GM12878 (cell line): ENCODE measurements at regions not wholly inside any gene's neighbourhood (a gene's known extent, or its start where the extent isn't known, plus 50 kb on each side); places are given as distances from the start of the nearest gene placed in this dataset.

Source experiments
- ATAC-seq: fragments of 200-7000 bp; cut with Tn5 transposase; 3 replicates; pipeline ENCODE4 v1.9.1; 2020; ENCODE audit warnings: mild to moderate bottlenecking, moderate library complexity
- BruUV-seq: library from RNA; stranded (reverse); fragments of 400-500 nt; replicated peaks from 2 replicates; lab custom pipeline; 2021; lab: Mats Ljungman, UMichigan
- CTCF ChIA-PET: fragments of 300-600 bp; sonication (Branson Sonifier 250); formaldehyde crosslinking; extraction: SDS; loops from one replicate; lab custom pipeline; 2021; ENCODE audit warnings: inconsistent platforms; lab: Yijun Ruan, JAX
- POLR2A ChIA-PET: fragments of 350-600 bp; formaldehyde crosslinking; extraction: SDS; loops from one replicate; lab custom pipeline; 2021; ENCODE audit warnings: inconsistent platforms; lab: Charles Lee
- RAD21 ChIA-PET: fragments of 300-600 bp; sonication (Branson Sonifier 250); formaldehyde crosslinking; loops from one replicate; lab custom pipeline; 2023; ENCODE audit warnings: antibody characterized with exemption; ENCODE audit not compliant: unreplicated experiment; lab: Charles Lee
- SMC1A ChIA-PET: fragments of 300-600 bp; sonication (Branson Sonifier 250); formaldehyde crosslinking; loops from one replicate; lab custom pipeline; 2023; ENCODE audit not compliant: unreplicated experiment, uncharacterized antibody; lab: Charles Lee
- DNase-seq: peaks from one replicate; pipeline ENCODE4 v3.0.0-alpha.2; 2011; ENCODE audit warnings: low read depth, low spot score
- FAIRE-seq: peaks from 3 replicates; lab custom pipeline; 2011; peaks lifted over from hg19 to GRCh38; lab: Jason Lieb, UNC
- H2AFZ ChIP-seq: 2 replicates; pipeline ENCODE4 v1.6.0; 2011; ENCODE audit warnings: low read depth, low read length, control low read depth; ENCODE audit not compliant: control insufficient read depth
- H3K27ac ChIP-seq: 2 replicates; pipeline ENCODE4 v1.5.1; 2011; ENCODE audit warnings: control low read depth; ENCODE audit not compliant: control insufficient read depth, insufficient read depth
- H3K27me3 ChIP-seq, 2 experiments: replicated peaks in 1 of 2; 2 replicates each; pipeline versions ENCODE4 v1.6.0 to v1.6.1; 2011; ENCODE audit warnings: low read length in 1 of 2; ENCODE audit not compliant: control insufficient read depth in 2 of 2, insufficient read depth in 2 of 2
- H3K36me3 ChIP-seq, 2 experiments: 2 replicates each; pipeline ENCODE4 v1.5.1; 2011; ENCODE audit warnings: low read length in 1 of 2; ENCODE audit not compliant: control insufficient read depth in 2 of 2, insufficient read depth in 2 of 2
- H3K4me1 ChIP-seq: 2 replicates; pipeline ENCODE4 v1.6.1; 2011; ENCODE audit warnings: mild to moderate bottlenecking, low read length, moderate library complexity, mixed read lengths; ENCODE audit not compliant: control insufficient read depth, insufficient read depth
- H3K4me2 ChIP-seq: 2 replicates; pipeline ENCODE4 v1.6.0; 2011; ENCODE audit warnings: control low read depth; ENCODE audit not compliant: control insufficient read depth, insufficient read depth
- H3K4me3 ChIP-seq: fragments of 200-600 bp; sonication (generic); 2 replicates; pipeline ENCODE4 v1.5.1; 2016
- H3K79me2 ChIP-seq: 2 replicates; pipeline ENCODE4 v1.6.0; 2011; ENCODE audit warnings: low read length; ENCODE audit not compliant: control insufficient read depth, insufficient read depth
- H3K9ac ChIP-seq: 2 replicates; pipeline ENCODE4 v1.8.0; 2011; ENCODE audit warnings: low read length, control low read depth, mixed read lengths; ENCODE audit not compliant: control insufficient read depth, insufficient read depth
- H3K9me3 ChIP-seq: replicated peaks from 3 replicates; pipeline ENCODE4 v1.5.1; 2011; ENCODE audit warnings: mild to moderate bottlenecking, low read length; ENCODE audit not compliant: control insufficient read depth, insufficient read depth
- H4K20me1 ChIP-seq: 2 replicates; pipeline ENCODE4 v1.6.0; 2011; ENCODE audit not compliant: control insufficient read depth, insufficient read depth
- BACH1 ChIP-seq: fragments of 450-650 bp; IDR thresholded peaks from 2 replicates; pipeline ENCODE4 v1.6.1; 2017; ENCODE audit warnings: mild to moderate bottlenecking, borderline replicate concordance
- BMI1 ChIP-seq: fragments of 450-650 bp; IDR thresholded peaks from 2 replicates; pipeline ENCODE4 v1.6.1; 2016; ENCODE audit warnings: mild to moderate bottlenecking, moderate library complexity, borderline replicate concordance
- CREB1 ChIP-seq: IDR thresholded peaks from 2 replicates; pipeline ENCODE4 v1.6.1; 2012; ENCODE audit warnings: low read depth, mild to moderate bottlenecking, inconsistent platforms
- IKZF2 ChIP-seq, 2 experiments: fragments of 450-650 bp; IDR thresholded peaks; 2 replicates each; pipeline ENCODE4 v1.6.1; 2017; ENCODE audit warnings: mild to moderate bottlenecking in 2 of 2, moderate library complexity in 2 of 2
- MEF2B ChIP-seq: fragments of 450-650 bp; IDR thresholded peaks from 2 replicates; pipeline ENCODE4 v1.6.1; 2018; ENCODE audit warnings: mild to moderate bottlenecking, moderate library complexity; ENCODE audit not compliant: partially characterized antibody, poor library complexity, severe bottlenecking
- MLLT1 ChIP-seq: fragments of 450-650 bp; IDR thresholded peaks from 2 replicates; pipeline ENCODE4 v1.6.1; 2016; ENCODE audit warnings: mild to moderate bottlenecking
- MTA2 ChIP-seq: fragments of 450-650 bp; IDR thresholded peaks from 2 replicates; pipeline ENCODE4 v1.6.1; 2016; ENCODE audit warnings: low read depth, mild to moderate bottlenecking, moderate library complexity
- NRF1 ChIP-seq: conservative IDR thresholded peaks from 2 replicates; pipeline ENCODE4 v1.6.1; 2011; ENCODE audit warnings: mild to moderate bottlenecking, low read depth, low read length, improper control_type of control experiment
- POLR2A ChIP-seq: IDR thresholded peaks from 2 replicates; pipeline ENCODE4 v1.6.1; 2011; ENCODE audit warnings: low read depth, mild to moderate bottlenecking, low read length
- POLR2AphosphoS5 ChIP-seq: IDR thresholded peaks from 2 replicates; pipeline ENCODE4 v1.6.1; 2011; ENCODE audit warnings: mild to moderate bottlenecking, low read length, inconsistent platforms
- SP1 ChIP-seq: IDR thresholded peaks from one replicate; pipeline ENCODE4 v1.6.1; 2011; ENCODE audit warnings: low read depth, low read length
- SPI1 ChIP-seq: IDR thresholded peaks from 2 replicates; pipeline ENCODE4 v1.6.1; 2011; ENCODE audit warnings: low read depth, mild to moderate bottlenecking, low read length, moderate library complexity, borderline replicate concordance; ENCODE audit not compliant: insufficient read depth
- WGBS: methylation state at CpG from one replicate; pipeline ENCODE4 v1.1.6; 2016; ENCODE audit warnings: low lambda C conversion rate; ENCODE audit not compliant: insufficient replicate concordance, insufficient coverage; ENCODE audit errors: missing lambda C conversion rate; 5-methylcytosine and 5-hydroxymethylcytosine counted together
- in situ Hi-C: fragments of 300-500 bp; cut with MboI; formaldehyde crosslinking; loops from 9 replicates; pipeline ENCODE4 v1.14.3; 2018; ENCODE audit warnings: mixed read lengths
- intact Hi-C: fragments of 100-400 bp; cut with micrococcal nuclease; formaldehyde crosslinking; loops from one replicate; pipeline ENCODE4 v1.14.2; 2022; ENCODE audit not compliant: unreplicated experiment
- TF ChIP-seq, protein P1 (sequence below): IDR thresholded peaks from 2 replicates; pipeline ENCODE4 v1.6.1; 2011; ENCODE audit warnings: borderline replicate concordance, low read depth, mild to moderate bottlenecking, moderate library complexity, mixed read lengths, low read length; ENCODE audit not compliant: insufficient read depth; ENCODE audit errors: extremely low read length
- TF ChIP-seq, protein P2 (sequence below): fragments of 450-650 bp; IDR thresholded peaks from 2 replicates; pipeline ENCODE4 v1.6.1; 2017; ENCODE audit warnings: borderline replicate concordance
- TF ChIP-seq, protein P3 (sequence below): IDR thresholded peaks from 2 replicates; pipeline ENCODE4 v1.6.1; 2012; ENCODE audit warnings: mild to moderate bottlenecking, low read depth, low read length

GRCh38 chr20:51890003-51890402 is 87.7 kb upstream of the SALL4 start:
- 8% methylated on average over 9 of the region's 9 CpGs for whole genome bisulfite sequencing
- no TSS peak for BruUV-seq
- Histone ChIP-seq H3K27ac (no peak overlapping the region), H3K4me2 (no peak overlapping the region), H3K4me3 (no peak overlapping the region), H4K20me1 (no peaks in the 10 kb centered on the region), H3K9me3 (no peaks in the 10 kb centered on the region), H3K79me2 (no peaks in the 10 kb centered on the region), H3K36me3 (no peaks in the 10 kb centered on the region), H2AFZ (no peak overlapping the region), H3K9ac (no peak overlapping the region), H3K4me1 (no peaks in the 10 kb centered on the region), H3K27me3 (no peaks in the 10 kb centered on the region)
- intact Hi-C loops (no loop called here), in situ Hi-C loops (no loop called here)
- ChIA-PET RAD21 (no interaction called here), POLR2A (no interaction called here), SMC1A (no interaction called here), CTCF (no interaction called here)
- FAIRE-seq, result no peak
- no peak for DNase-seq
- ATAC-seq, result no peak
- TF ChIP-seq, protein P1, sequence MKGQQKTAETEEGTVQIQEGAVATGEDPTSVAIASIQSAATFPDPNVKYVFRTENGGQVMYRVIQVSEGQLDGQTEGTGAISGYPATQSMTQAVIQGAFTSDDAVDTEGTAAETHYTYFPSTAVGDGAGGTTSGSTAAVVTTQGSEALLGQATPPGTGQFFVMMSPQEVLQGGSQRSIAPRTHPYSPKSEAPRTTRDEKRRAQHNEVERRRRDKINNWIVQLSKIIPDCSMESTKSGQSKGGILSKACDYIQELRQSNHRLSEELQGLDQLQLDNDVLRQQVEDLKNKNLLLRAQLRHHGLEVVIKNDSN, result no peak
- no peak for TF ChIP-seq BMI1
- TF ChIP-seq IKZF2 (IDR thresholded peaks at IDR 0.05), result no peak
- no peak for TF ChIP-seq CREB1
- TF ChIP-seq, protein P2, sequence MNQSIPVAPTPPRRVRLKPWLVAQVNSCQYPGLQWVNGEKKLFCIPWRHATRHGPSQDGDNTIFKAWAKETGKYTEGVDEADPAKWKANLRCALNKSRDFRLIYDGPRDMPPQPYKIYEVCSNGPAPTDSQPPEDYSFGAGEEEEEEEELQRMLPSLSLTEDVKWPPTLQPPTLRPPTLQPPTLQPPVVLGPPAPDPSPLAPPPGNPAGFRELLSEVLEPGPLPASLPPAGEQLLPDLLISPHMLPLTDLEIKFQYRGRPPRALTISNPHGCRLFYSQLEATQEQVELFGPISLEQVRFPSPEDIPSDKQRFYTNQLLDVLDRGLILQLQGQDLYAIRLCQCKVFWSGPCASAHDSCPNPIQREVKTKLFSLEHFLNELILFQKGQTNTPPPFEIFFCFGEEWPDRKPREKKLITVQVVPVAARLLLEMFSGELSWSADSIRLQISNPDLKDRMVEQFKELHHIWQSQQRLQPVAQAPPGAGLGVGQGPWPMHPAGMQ, result no peak
- no peak for TF ChIP-seq MLLT1
- no peak for TF ChIP-seq BACH1
- TF ChIP-seq, protein P3, sequence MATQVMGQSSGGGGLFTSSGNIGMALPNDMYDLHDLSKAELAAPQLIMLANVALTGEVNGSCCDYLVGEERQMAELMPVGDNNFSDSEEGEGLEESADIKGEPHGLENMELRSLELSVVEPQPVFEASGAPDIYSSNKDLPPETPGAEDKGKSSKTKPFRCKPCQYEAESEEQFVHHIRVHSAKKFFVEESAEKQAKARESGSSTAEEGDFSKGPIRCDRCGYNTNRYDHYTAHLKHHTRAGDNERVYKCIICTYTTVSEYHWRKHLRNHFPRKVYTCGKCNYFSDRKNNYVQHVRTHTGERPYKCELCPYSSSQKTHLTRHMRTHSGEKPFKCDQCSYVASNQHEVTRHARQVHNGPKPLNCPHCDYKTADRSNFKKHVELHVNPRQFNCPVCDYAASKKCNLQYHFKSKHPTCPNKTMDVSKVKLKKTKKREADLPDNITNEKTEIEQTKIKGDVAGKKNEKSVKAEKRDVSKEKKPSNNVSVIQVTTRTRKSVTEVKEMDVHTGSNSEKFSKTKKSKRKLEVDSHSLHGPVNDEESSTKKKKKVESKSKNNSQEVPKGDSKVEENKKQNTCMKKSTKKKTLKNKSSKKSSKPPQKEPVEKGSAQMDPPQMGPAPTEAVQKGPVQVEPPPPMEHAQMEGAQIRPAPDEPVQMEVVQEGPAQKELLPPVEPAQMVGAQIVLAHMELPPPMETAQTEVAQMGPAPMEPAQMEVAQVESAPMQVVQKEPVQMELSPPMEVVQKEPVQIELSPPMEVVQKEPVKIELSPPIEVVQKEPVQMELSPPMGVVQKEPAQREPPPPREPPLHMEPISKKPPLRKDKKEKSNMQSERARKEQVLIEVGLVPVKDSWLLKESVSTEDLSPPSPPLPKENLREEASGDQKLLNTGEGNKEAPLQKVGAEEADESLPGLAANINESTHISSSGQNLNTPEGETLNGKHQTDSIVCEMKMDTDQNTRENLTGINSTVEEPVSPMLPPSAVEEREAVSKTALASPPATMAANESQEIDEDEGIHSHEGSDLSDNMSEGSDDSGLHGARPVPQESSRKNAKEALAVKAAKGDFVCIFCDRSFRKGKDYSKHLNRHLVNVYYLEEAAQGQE, result no peak
- TF ChIP-seq MEF2B, result no peak
- TF ChIP-seq NRF1, result no peak
- no peak for TF ChIP-seq MTA2
- TF ChIP-seq SPI1, result no peak
- no peak for TF ChIP-seq POLR2AphosphoS5
- TF ChIP-seq POLR2A, result no peak
- TF ChIP-seq SP1, result no peak
